SK-N-MC (cell line): ENCODE measurements at regions not wholly inside any gene's neighbourhood (a gene's known extent, or its start where the extent isn't known, plus 50 kb on each side); places are given as distances from the start of the nearest gene placed in this dataset.

Experiments
- EZH2 ChIP-seq: fragments of 200-600 bp; sonication (generic); IDR thresholded peaks from one replicate; pipeline ENCODE4 v1.6.1; 2017; ENCODE audit warnings: antibody characterized with exemption
- FOXP2 ChIP-seq: optimal IDR thresholded peaks from 2 replicates; pipeline ENCODE3; 2011; ENCODE audit warnings: mild to moderate bottlenecking, moderate library complexity; ENCODE audit not compliant: insufficient read depth; ENCODE audit errors: extremely low read length, control extremely low read depth
- POLR2AphosphoS5 ChIP-seq: IDR thresholded peaks from 2 replicates; pipeline ENCODE4 v1.6.1; 2012; ENCODE audit warnings: mild to moderate bottlenecking, low read depth, low read length, borderline replicate concordance

DNA sequence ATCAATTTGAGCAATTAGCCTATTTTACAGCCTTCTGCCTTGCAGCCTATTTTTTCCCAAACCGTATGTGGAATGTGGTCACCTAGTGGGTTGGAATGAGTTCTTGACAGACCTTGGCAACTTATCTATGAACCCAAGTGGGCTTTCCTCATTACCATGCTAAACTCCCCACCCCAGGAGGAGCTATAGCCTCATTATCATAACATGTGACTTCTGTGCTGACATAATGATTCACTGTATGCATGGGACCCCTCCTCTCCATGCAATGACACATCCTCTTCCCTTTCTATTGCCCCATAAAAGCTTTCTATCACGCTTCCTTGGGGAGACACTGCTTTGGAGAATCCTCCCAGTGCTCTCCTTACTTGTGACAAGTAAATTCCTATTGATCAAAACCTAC is 83.5 kb upstream of the FHIT start:
- TF ChIP-seq POLR2AphosphoS5 (no peak), EZH2 (no peak), FOXP2 (no peak)
